Ovary (tissue), 3 donors: ENCODE measurements at regions not wholly inside any gene's neighbourhood (a gene's known extent, or its start where the extent isn't known, plus 50 kb on each side); places are given as distances from the start of the nearest gene placed in this dataset.

ENCODE experiments used
- CTCF ChIP-seq, 3 donors: fragments of 450-650 bp in 2 of 3; fragments of 200-600 bp in 1 of 3; IDR thresholded peaks; one replicate each; pipeline versions ENCODE4 v1.5.1 to v1.8.0; 2016 to 2022; ENCODE audit warnings: antibody characterized with exemption in 3 of 3, mild to moderate bottlenecking in 1 of 3
- POLR2A ChIP-seq: fragments of 450-650 bp; IDR thresholded peaks from one replicate; pipeline ENCODE4 v1.6.1; 2017; ENCODE audit warnings: antibody characterized with exemption, mild to moderate bottlenecking, moderate library complexity
- donor health status: DM: no; HTN: no; CAD: no.

GRCh38 chrX:22373094-22373493 lies 100.4 kb downstream of the CBLL2 start:
- no peak for TF ChIP-seq CTCF (IDR thresholded peaks at IDR 0.05)
- TF ChIP-seq POLR2A, result no peak
